Neutrophil (primary cell): ENCODE measurements at regions not wholly inside any gene's neighbourhood (a gene's known extent, or its start where the extent isn't known, plus 50 kb on each side); places are given as distances from the start of the nearest gene placed in this dataset.

Source experiments
- H3K27ac ChIP-seq: fragments of 200-600 bp; sonication (generic); 2 replicates; pipeline ENCODE4 v1.5.1; 2016; ENCODE audit warnings: mild to moderate bottlenecking, moderate library complexity
- H3K27me3 ChIP-seq: fragments of 200-600 bp; sonication (generic); 2 replicates; pipeline ENCODE4 v1.6.0; 2016; ENCODE audit warnings: mild to moderate bottlenecking
- H3K36me3 ChIP-seq: fragments of 200-600 bp; sonication (generic); 2 replicates; pipeline ENCODE4 v1.5.1; 2017
- H3K4me1 ChIP-seq, 2 experiments: fragments of 200-600 bp in 1 of 2; sonication (generic) in 1 of 2; 1 replicate in 1 of 2; 2 replicates in 1 of 2; pipeline versions ENCODE4 v1.5.1 to v1.6.1; 2013 to 2016; ENCODE audit warnings: low read depth in 1 of 2, low read length in 1 of 2, mild to moderate bottlenecking in 1 of 2, moderate library complexity in 1 of 2; ENCODE audit not compliant: control insufficient read depth in 1 of 2, insufficient read depth in 1 of 2
- H3K4me3 ChIP-seq, 2 experiments: fragments of 200-600 bp in 1 of 2; sonication (generic) in 1 of 2; 1 replicate in 1 of 2; 2 replicates in 1 of 2; pipeline ENCODE4 v1.5.1; 2013 to 2016; ENCODE audit warnings: low read depth in 1 of 2, low read length in 1 of 2, mild to moderate bottlenecking in 1 of 2, moderate library complexity in 1 of 2
- H3K9me3 ChIP-seq: fragments of 200-600 bp; sonication (generic); 2 replicates; pipeline ENCODE4 v1.5.1; 2016
- TF ChIP-seq, protein P1 (sequence below): fragments of 200-600 bp; sonication (generic); IDR thresholded peaks from 2 replicates; pipeline ENCODE4 v1.5.1; 2016; ENCODE audit warnings: antibody characterized with exemption

DNA sequence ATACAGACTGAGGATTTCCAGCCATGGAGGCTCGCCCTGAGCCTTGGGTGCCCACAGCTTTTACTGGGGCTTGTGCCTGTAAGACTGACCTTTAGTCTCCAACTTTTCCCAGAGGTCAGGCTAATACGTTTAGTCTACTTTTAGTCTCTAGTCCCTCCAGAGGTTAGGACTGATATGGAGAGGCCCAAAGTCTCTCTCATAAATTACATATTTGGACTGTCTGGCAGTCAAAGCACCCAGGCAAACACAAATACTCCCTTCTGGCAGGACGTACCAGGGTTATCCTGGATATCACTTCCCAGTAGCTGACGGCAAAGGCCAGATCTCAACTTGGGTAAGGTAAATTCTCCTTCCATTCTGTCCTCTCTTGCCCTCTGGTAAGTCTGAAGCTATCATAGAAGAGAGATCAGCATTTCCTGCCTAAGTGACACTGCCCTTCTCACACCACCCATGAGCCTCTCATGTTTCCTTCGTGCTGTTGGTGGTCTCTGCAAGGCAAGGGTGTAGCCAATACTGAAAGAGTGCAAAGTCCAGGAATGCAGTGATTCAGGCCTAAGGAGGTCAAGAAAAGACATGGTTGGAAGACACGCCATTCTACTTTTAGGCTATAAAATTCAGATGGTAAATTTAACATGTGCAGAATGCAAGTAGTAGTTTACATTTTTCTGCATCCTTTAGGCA, 69.3 kb upstream of the NEDD4L start:
- Histone ChIP-seq H3K36me3 (no peaks in the 10 kb centered on the region), H3K27ac (no peak overlapping the region), H3K4me3 (no peak overlapping the region), H3K9me3 (no peaks in the 10 kb centered on the region), H3K27me3 (peaks cover 8% of the 10 kb centered on the region), H3K4me1 (no peaks in the 10 kb centered on the region)
- TF ChIP-seq, protein P1, sequence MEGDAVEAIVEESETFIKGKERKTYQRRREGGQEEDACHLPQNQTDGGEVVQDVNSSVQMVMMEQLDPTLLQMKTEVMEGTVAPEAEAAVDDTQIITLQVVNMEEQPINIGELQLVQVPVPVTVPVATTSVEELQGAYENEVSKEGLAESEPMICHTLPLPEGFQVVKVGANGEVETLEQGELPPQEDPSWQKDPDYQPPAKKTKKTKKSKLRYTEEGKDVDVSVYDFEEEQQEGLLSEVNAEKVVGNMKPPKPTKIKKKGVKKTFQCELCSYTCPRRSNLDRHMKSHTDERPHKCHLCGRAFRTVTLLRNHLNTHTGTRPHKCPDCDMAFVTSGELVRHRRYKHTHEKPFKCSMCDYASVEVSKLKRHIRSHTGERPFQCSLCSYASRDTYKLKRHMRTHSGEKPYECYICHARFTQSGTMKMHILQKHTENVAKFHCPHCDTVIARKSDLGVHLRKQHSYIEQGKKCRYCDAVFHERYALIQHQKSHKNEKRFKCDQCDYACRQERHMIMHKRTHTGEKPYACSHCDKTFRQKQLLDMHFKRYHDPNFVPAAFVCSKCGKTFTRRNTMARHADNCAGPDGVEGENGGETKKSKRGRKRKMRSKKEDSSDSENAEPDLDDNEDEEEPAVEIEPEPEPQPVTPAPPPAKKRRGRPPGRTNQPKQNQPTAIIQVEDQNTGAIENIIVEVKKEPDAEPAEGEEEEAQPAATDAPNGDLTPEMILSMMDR, result no peak

DNA sequence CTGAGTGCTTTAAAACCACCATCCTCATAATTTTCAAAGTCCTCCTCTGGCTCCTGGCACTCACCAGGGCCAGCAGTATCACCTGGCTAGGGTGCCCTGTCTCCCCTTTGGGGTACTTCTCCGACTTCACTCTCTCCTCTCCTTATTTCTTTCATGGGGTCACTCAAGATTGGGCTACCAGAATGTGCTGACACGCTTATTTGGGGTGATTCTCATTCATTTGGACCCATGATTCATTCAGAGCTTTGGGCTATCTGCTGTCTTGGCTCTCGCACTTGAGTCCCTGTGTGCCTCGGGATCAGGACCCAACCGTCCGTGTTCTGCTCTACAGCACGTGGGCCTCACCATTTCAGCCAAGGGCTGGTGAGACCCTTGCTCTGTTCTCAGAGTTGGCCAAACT, 70.1 kb upstream of the NEDD4L start:
- Histone ChIP-seq H3K4me3 (no peak overlapping the region), H3K9me3 (no peaks in the 10 kb centered on the region), H3K27ac (no peak overlapping the region), H3K27me3 (peaks cover 8% of the 10 kb centered on the region), H3K4me1 (no peaks in the 10 kb centered on the region), H3K36me3 (no peaks in the 10 kb centered on the region)
- TF ChIP-seq, protein P1, result no peak

DNA sequence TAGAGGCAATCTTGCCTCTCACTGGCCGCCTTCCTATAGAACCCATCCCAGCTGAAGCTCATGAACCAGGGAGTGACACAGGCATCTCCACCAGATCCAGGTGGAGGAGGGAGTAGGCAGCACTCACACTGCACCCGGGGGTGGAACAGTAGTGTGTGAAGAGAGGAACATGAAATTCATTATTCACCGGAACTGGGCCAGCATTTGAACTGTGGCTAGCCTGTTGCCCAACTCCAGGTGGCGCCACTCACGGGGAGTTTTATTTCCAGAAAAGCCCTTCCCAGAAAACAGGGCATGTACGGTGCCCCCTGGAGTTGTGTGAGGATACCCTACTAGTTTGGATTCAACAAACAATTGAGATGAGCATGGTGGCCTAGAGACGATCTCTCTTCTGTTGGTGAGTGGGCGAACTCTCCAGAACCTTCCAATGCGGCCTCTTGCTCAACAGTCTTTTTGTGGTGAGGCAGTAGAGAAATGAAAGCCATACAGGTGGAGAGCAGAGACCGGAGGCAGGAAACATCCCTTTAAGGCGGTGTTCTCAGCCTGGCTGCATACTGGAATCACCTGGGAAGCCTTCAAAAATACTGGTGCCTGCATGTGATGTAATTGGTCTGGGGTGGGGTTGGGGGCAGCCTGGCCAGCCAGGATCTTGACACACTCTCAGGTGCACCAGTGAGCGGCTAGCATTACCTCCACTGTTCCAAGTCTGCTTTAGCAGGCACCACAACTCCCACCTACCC, 73.5 kb upstream of the NEDD4L start:
- H3K9me3 ChIP-seq, result no peaks in the 10 kb centered on the region
- no peak overlapping the region for H3K4me3 ChIP-seq
- no peaks in the 10 kb centered on the region for H3K36me3 ChIP-seq
- H3K4me1 ChIP-seq, result no peaks in the 10 kb centered on the region
- TF ChIP-seq, protein P1, result no peak
- H3K27me3 ChIP-seq, result peaks cover 3% of the 10 kb centered on the region
- no peak overlapping the region for H3K27ac ChIP-seq

DNA sequence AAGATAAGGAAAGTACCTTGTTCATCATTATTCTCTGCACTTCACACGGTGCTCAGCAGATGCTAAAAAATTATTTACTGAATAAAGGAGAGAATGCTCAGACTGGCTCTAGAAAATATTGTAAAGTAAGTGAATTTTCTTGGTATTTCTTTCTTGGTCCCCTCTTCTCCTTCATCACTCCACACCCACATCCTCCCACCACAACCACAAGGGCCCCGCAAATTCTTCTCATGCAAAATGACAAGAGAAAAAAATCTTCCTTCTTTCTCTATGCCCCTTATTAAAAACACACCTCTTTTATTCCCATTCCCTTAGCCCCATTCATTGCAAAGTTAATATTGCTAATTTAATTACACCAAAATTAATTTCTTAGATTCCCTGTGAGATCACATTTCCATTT, 74.2 kb upstream of the NEDD4L start:
- Histone ChIP-seq H3K9me3 (no peaks in the 10 kb centered on the region), H3K27me3 (no peaks in the 10 kb centered on the region), H3K27ac (no peak overlapping the region), H3K36me3 (no peaks in the 10 kb centered on the region), H3K4me1 (no peaks in the 10 kb centered on the region), H3K4me3 (no peak overlapping the region)
- TF ChIP-seq, protein P1, result no peak

DNA sequence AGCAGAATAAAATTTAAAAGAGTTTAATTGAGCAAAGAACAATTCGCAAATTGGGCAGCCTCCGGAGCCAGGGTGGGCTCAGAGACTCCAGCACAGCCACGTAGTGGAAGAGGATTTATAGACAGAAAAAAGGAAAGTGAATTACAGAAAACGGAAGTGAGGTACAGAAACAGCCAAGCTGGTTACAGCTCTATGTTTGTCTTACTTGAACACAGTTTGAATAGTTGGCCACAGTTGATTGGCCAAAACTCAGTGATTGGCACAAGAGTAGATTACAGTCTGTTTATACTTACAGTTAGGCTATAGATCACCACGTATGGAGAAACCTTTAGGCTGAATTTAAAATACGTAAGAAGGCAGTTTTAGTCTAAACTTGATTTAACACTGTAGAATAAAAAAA, 78.8 kb upstream of the NEDD4L start:
- Histone ChIP-seq H3K4me3 (no peak overlapping the region), H3K9me3 (no peaks in the 10 kb centered on the region), H3K27me3 (no peaks in the 10 kb centered on the region), H3K4me1 (no peaks in the 10 kb centered on the region), H3K27ac (no peak overlapping the region), H3K36me3 (no peaks in the 10 kb centered on the region)
- TF ChIP-seq, protein P1, result no peak
